ENCODE measurements at regions not wholly inside any gene's neighbourhood (a gene's known extent, or its start where the extent isn't known, plus 50 kb on each side); places are given as distances from the start of the nearest gene placed in this dataset.

DNA sequence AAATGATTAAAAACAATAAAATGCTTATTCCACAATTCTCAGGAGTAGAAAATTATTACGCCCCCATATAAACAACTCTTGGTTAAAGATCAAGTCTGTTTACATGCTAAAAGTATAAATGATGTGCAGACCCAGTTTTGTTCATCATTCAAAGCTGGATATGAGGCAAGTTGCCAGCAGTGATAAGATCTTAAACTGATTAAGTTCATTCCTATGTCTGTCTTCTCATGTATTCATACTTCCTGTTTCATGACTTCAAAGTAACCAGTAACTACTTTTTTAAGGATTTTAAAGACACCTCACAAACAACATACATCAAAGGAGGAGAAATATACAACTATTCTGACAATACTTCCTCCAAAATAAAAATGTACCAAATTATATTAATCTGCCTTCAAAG, 55.0 kb upstream of the ARHGAP32 start:
- TF ChIP-seq, protein P1, sequence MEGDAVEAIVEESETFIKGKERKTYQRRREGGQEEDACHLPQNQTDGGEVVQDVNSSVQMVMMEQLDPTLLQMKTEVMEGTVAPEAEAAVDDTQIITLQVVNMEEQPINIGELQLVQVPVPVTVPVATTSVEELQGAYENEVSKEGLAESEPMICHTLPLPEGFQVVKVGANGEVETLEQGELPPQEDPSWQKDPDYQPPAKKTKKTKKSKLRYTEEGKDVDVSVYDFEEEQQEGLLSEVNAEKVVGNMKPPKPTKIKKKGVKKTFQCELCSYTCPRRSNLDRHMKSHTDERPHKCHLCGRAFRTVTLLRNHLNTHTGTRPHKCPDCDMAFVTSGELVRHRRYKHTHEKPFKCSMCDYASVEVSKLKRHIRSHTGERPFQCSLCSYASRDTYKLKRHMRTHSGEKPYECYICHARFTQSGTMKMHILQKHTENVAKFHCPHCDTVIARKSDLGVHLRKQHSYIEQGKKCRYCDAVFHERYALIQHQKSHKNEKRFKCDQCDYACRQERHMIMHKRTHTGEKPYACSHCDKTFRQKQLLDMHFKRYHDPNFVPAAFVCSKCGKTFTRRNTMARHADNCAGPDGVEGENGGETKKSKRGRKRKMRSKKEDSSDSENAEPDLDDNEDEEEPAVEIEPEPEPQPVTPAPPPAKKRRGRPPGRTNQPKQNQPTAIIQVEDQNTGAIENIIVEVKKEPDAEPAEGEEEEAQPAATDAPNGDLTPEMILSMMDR (CRISPR knock-in tag; IDR thresholded peaks at IDR 0.05): no peak
- TF ChIP-seq NFYC (CRISPR knock-in tag; IDR thresholded peaks at IDR 0.05): no peak
- no peak for TF ChIP-seq THAP11 (CRISPR knock-in tag; IDR thresholded peaks at IDR 0.05)
- no peak for TF ChIP-seq MAFG (CRISPR knock-in tag; IDR thresholded peaks at IDR 0.05)
- no peak for TF ChIP-seq EZH2 (conservative IDR thresholded peaks at IDR 0.05; ENCODE audit: low read depth, low read length)
- TF ChIP-seq POLR2A (IDR thresholded peaks at IDR 0.05; ENCODE audit: insufficient read depth in 1 of 2, low read depth in 2 of 2, low read length in 2 of 2): no peak
- no peak for TF ChIP-seq RFX5 (IDR thresholded peaks at IDR 0.05; ENCODE audit: low read depth, low read length)
- no peak for TF ChIP-seq YY1 (IDR thresholded peaks at IDR 0.05; ENCODE audit: insufficient read depth, insufficient replicate concordance, low read depth, low read length)
- no peak for TF ChIP-seq CEBPB (IDR thresholded peaks at IDR 0.05; ENCODE audit: borderline replicate concordance, low read depth, low read length)

Data from HepG2 (cell line).